Skeletal muscle satellite cell (primary cell): ENCODE measurements at regions not wholly inside any gene's neighbourhood (a gene's known extent, or its start where the extent isn't known, plus 50 kb on each side); places are given as distances from the start of the nearest gene placed in this dataset.

Source experiments
- H3K27me3 ChIP-seq: 2 replicates; pipeline ENCODE4 v1.7.0; 2013; ENCODE audit warnings: low read length; ENCODE audit not compliant: control insufficient read depth, insufficient read depth
- H3K36me3 ChIP-seq: 2 replicates; pipeline ENCODE4 v1.7.0; 2013; ENCODE audit warnings: mild to moderate bottlenecking, control low read depth, low read length; ENCODE audit not compliant: insufficient read depth
- H3K4me1 ChIP-seq: 2 replicates; pipeline ENCODE4 v1.7.0; 2013; ENCODE audit warnings: low read length; ENCODE audit not compliant: control insufficient read depth, insufficient read depth
- H3K4me2 ChIP-seq: 2 replicates; pipeline ENCODE4 v1.7.0; 2013; ENCODE audit warnings: mild to moderate bottlenecking, low read length
- H3K4me3 ChIP-seq: 2 replicates; pipeline ENCODE4 v1.7.0; 2013; ENCODE audit warnings: low read length
- H3K9ac ChIP-seq: 2 replicates; pipeline ENCODE4 v1.7.0; 2013; ENCODE audit warnings: mild to moderate bottlenecking, low read depth, low read length, moderate library complexity
- H3K9me3 ChIP-seq: replicated peaks from 2 replicates; pipeline ENCODE4 v1.7.0; 2013; ENCODE audit warnings: mild to moderate bottlenecking, control low read depth, low read length

- H3K9ac ChIP-seq: no peak overlapping the region
- H3K4me3 ChIP-seq: no peak overlapping the region
Observed at GRCh38 chr10:77707570-77707969, 70.0 kb upstream of the KCNMA1 start.

GRCh38 chr10:77702166-77702565 is 64.6 kb upstream of the KCNMA1 start:
- H3K4me3 ChIP-seq: no peak overlapping the region
- H3K9me3 ChIP-seq: no peaks in the 10 kb centered on the region
- no peak overlapping the region for H3K9ac ChIP-seq
- peaks cover 11% of the 10 kb centered on the region for H3K4me1 ChIP-seq
- H3K27me3 ChIP-seq: no peaks in the 10 kb centered on the region
- peak overlapping the region; percentile 26 for H3K4me2 ChIP-seq
- no peaks in the 10 kb centered on the region for H3K36me3 ChIP-seq

More at GRCh38 chr10:77707570-77707969, 70.0 kb upstream of the KCNMA1 start:
- no peaks in the 10 kb centered on the region for H3K9me3 ChIP-seq
- H3K36me3 ChIP-seq: no peaks in the 10 kb centered on the region
- H3K27me3 ChIP-seq: no peaks in the 10 kb centered on the region
- no peak overlapping the region for H3K4me2 ChIP-seq
- H3K4me1 ChIP-seq: peaks cover 11% of the 10 kb centered on the region

- no peaks in the 10 kb centered on the region for H3K36me3 ChIP-seq
- no peak overlapping the region for H3K4me3 ChIP-seq
- peaks cover 11% of the 10 kb centered on the region for H3K4me1 ChIP-seq
- no peak overlapping the region for H3K4me2 ChIP-seq
- no peaks in the 10 kb centered on the region for H3K9me3 ChIP-seq
- H3K27me3 ChIP-seq: no peaks in the 10 kb centered on the region
- H3K9ac ChIP-seq: no peak overlapping the region
Observed at GRCh38 chr10:77700086-77700485, 62.5 kb upstream of the KCNMA1 start.

DNA sequence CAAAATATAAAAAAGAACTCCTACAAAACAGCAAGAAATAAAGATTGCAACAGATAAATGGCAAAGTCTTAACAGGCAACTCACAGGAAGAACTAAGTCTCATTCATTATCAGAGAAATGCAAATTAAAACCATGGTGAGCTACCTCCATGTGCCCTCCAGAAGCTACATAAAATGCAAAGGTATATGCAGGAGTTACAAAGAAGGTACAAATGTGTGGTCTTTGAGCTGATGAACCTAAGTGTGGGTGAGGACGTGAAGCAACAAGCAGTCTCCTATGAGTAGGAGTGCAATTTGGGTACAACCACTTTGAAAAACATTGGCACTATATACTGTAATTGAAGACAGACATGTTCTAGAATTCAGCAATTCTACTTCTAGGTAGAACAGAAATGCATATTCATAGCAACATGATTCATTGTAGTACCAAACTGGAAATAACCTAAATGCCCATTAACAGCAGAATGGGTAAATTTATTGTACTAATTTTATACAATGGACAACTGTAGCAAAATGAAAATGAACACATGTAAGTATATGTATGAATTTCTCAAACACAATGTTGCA is 61.6 kb upstream of the KCNMA1 start:
- H3K4me3 ChIP-seq: no peak overlapping the region
- no peaks in the 10 kb centered on the region for H3K9me3 ChIP-seq
- H3K36me3 ChIP-seq: no peaks in the 10 kb centered on the region
- no peaks in the 10 kb centered on the region for H3K27me3 ChIP-seq
- H3K9ac ChIP-seq: no peak overlapping the region
- peaks cover 11% of the 10 kb centered on the region for H3K4me1 ChIP-seq
- H3K4me2 ChIP-seq: no peak overlapping the region

DNA sequence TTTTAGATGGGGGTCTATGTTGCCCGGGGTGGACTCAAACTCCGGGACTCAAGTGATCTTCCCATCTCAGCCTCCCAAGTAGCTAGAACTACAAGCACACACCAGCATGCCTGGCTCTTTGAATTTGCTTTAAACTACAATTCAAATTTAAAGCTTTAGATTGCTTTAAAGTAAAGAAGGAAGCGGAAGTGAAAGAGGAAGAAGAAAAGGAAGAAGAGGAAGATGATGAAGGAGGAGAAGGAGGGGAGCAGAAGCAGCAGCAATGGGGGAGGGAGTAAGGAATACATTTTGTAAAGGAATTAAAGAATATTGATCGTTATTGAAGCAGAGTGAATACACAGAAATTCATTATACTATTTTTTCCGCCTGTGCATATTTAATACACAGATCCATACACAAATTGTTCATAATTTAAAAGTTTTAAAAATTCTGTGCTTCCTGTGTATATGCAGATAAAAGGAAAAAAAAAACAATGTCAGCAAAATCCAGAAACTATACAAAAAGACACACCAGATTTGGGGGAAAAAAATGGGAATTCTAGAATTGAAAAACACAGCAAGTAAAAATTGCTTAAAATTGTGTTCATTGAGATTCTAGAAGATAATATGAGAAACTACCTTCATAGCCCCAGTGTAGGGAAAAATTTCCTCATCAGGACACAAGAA is 60.8 kb upstream of the KCNMA1 start:
- no peak overlapping the region for H3K4me3 ChIP-seq
- H3K4me1 ChIP-seq: peaks cover 11% of the 10 kb centered on the region
- no peak overlapping the region for H3K9ac ChIP-seq
- no peaks in the 10 kb centered on the region for H3K36me3 ChIP-seq
- H3K27me3 ChIP-seq: no peaks in the 10 kb centered on the region
- H3K9me3 ChIP-seq: no peaks in the 10 kb centered on the region
- H3K4me2 ChIP-seq: no peak overlapping the region

GRCh38 chr10:77696584-77696983 is 59.0 kb upstream of the KCNMA1 start:
- H3K36me3 ChIP-seq: no peaks in the 10 kb centered on the region
- H3K4me3 ChIP-seq: no peak overlapping the region
- no peaks in the 10 kb centered on the region for H3K27me3 ChIP-seq
- H3K9me3 ChIP-seq: no peaks in the 10 kb centered on the region
- no peak overlapping the region for H3K9ac ChIP-seq
- H3K4me1 ChIP-seq: no peaks in the 10 kb centered on the region
- H3K4me2 ChIP-seq: no peak overlapping the region

GRCh38 chr10:77695186-77695585 is 57.6 kb upstream of the KCNMA1 start:
- no peak overlapping the region for H3K4me2 ChIP-seq
- peaks cover 10% of the 10 kb centered on the region for H3K27me3 ChIP-seq
- no peak overlapping the region for H3K9ac ChIP-seq
- no peaks in the 10 kb centered on the region for H3K9me3 ChIP-seq
- no peak overlapping the region for H3K4me3 ChIP-seq
- H3K36me3 ChIP-seq: no peaks in the 10 kb centered on the region
- H3K4me1 ChIP-seq: no peaks in the 10 kb centered on the region

DNA sequence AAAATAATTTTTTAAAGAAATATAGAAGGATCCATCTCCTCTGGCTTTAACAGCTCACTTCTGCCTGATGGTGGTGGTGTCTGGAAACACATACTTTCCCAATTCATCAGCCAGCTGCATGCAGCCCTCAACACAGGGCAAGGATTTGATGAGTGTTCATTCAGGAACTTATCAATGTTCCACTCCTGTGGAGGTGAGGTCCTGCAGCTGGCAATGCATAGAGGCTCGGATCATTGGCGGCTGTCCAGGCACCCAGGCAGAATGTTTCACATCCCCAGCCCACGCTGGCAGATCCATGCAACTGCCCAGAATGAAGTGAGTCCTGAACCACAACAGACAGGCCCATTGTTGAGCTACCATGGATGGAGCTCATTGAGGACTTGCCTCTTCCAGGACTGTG is 55.2 kb upstream of the KCNMA1 start:
- no peak overlapping the region for H3K9ac ChIP-seq
- H3K27me3 ChIP-seq: peaks cover 32% of the 10 kb centered on the region
- no peaks in the 10 kb centered on the region for H3K36me3 ChIP-seq
- no peak overlapping the region for H3K4me3 ChIP-seq
- no peak overlapping the region for H3K4me2 ChIP-seq
- H3K9me3 ChIP-seq: no peaks in the 10 kb centered on the region
- H3K4me1 ChIP-seq: no peaks in the 10 kb centered on the region

GRCh38 chr10:77689339-77689738 is 51.7 kb upstream of the KCNMA1 start:
- Histone ChIP-seq H3K4me3 (no peak overlapping the region), H3K4me1 (no peaks in the 10 kb centered on the region), H3K9ac (no peak overlapping the region), H3K36me3 (no peaks in the 10 kb centered on the region), H3K4me2 (no peak overlapping the region), H3K27me3 (peaks cover 51% of the 10 kb centered on the region), H3K9me3 (no peaks in the 10 kb centered on the region)

GRCh38 chr10:77687621-77688020 is 50.0 kb upstream of the KCNMA1 start:
- Histone ChIP-seq H3K4me2 (no peak overlapping the region), H3K4me3 (no peak overlapping the region), H3K9me3 (no peaks in the 10 kb centered on the region), H3K36me3 (no peaks in the 10 kb centered on the region), H3K4me1 (no peaks in the 10 kb centered on the region), H3K9ac (no peak overlapping the region), H3K27me3 (peaks cover 51% of the 10 kb centered on the region)
